HAP-1 (cell line): ENCODE measurements at regions not wholly inside any gene's neighbourhood (a gene's known extent, or its start where the extent isn't known, plus 50 kb on each side); places are given as distances from the start of the nearest gene placed in this dataset.

Source experiments
- DNase-seq, 2 experiments: peaks; one replicate each; pipeline ENCODE4 v3.0.0-alpha.2; 2016 to 2020; ENCODE audit warnings: low spot score in 2 of 2
- H3K27me3 ChIP-seq: fragments of 250-450 bp; sonication (Bioruptor Pico); 2 replicates; pipeline ENCODE4 v1.5.1; 2020; ENCODE audit warnings: low read depth, mild to moderate bottlenecking, moderate library complexity
- H3K36me3 ChIP-seq: fragments of 250-450 bp; sonication (Bioruptor Pico); replicated peaks from 2 replicates; pipeline ENCODE4 v1.5.1; 2020; ENCODE audit warnings: mild to moderate bottlenecking
- H3K4me1 ChIP-seq: fragments of 250-450 bp; sonication (Bioruptor Pico); 2 replicates; pipeline ENCODE4 v1.5.1; 2020; ENCODE audit warnings: mild to moderate bottlenecking
- H3K4me3 ChIP-seq: fragments of 250-450 bp; sonication (Bioruptor Pico); 2 replicates; pipeline ENCODE4 v1.5.1; 2020; ENCODE audit warnings: mild to moderate bottlenecking, moderate library complexity
- H3K9me3 ChIP-seq: fragments of 250-450 bp; sonication (Bioruptor Pico); 2 replicates; pipeline ENCODE4 v1.5.1; 2020; ENCODE audit warnings: mild to moderate bottlenecking, moderate library complexity
- in situ Hi-C: fragments of 300-500 bp; cut with MboI; formaldehyde crosslinking; loops from 3 replicates; pipeline ENCODE4 v1.14.3; 2020; ENCODE audit warnings: low sequenced_read_pairs, inconsistent platforms, mixed read lengths

- Histone ChIP-seq H3K36me3 (no peaks in the 10 kb centered on the region), H3K4me3 (no peak overlapping the region), H3K4me1 (no peaks in the 10 kb centered on the region), H3K9me3 (no peaks in the 10 kb centered on the region), H3K27me3 (0 out of 2 replicates have a peak, but pooled peaks cover 3% of the 10 kb centered on the region)
- DNase-seq: no peak
- in situ Hi-C loops: no loop called here
Measured at GRCh38 chr2:129925381-129925780, 54.1 kb upstream of the RAB6C start.

DNA sequence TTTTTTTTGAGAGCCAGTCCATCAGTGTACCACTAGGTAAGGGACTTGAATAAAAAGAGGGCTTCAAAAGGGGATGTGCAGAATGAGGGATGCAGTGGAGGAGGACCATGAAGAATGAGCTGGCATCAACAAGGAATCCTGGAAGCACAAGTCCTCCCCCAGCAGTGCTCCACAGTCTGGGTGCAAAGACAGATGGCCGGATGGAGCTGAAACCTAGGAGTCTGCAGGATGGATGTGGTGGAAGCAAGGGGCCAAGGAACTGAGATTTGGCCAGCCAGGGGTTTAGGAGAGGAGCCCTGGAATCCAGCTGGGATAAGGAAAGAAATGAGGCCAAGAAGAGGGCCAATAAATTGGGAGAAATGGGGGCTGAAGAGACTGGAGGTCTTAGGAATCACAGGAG, 51.8 kb upstream of the RAB6C start:
- DNase-seq: no peak
- H3K27me3 ChIP-seq: 0 out of 2 replicates have a peak, but pooled peaks cover 3% of the 10 kb centered on the region
- no peaks in the 10 kb centered on the region for H3K4me1 ChIP-seq
- no peaks in the 10 kb centered on the region for H3K9me3 ChIP-seq
- no peak overlapping the region for H3K4me3 ChIP-seq
- in situ Hi-C loops: no loop called here
- no peaks in the 10 kb centered on the region for H3K36me3 ChIP-seq

DNA sequence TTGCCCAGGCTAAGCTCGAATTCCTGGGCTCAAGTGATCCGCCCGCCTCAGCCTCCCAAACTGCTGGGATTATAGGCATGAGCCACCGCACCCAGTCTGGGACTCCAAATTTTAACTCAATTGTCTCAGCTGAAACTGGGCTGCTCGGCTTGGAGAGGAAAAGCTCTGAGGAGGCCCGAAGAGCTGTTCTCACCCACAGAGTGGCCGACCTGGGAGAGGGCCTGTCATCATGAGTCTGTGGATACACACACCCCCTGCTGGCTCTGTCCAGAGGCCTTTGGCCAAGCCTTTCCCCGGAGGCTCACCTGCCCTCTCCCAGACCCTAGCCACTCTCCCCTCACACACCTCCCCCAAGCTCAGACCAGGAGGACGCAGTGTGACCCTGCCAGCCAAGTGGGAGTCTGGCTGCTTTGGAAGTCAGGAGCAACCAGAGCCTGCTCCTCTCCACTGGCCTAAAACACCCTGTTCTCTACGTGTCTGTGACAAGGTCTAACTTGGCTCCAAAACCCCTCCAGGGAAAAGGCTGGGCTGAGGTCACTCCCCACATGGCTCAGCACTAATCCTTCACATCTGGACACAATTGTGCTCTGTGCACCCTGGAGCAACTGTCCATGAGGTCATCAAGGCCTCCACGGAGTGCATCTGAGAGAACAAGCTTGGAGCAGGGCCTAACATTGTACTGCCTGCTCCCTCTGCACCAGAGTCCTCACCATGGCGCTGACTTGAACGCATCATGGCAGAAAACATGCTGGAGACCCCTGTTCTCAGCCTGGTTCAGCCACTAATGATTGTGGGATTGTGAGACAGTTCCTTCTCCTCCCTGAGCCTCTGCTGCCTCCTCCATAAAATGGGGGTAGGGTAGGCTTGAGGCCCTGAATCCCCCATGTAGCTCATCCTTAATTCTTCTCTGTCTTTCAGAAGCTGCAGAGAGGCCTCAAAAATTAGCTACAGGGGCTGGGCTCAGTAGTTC, 49.9 kb upstream of the RAB6C start:
- in situ Hi-C loops: no loop called here
- DNase-seq: no peak
- no peaks in the 10 kb centered on the region for H3K27me3 ChIP-seq
- H3K4me3 ChIP-seq: no peak overlapping the region
- no peaks in the 10 kb centered on the region for H3K36me3 ChIP-seq
- no peaks in the 10 kb centered on the region for H3K9me3 ChIP-seq
- H3K4me1 ChIP-seq: no peaks in the 10 kb centered on the region
